ENCODE measurements at regions not wholly inside any gene's neighbourhood (a gene's known extent, or its start where the extent isn't known, plus 50 kb on each side); places are given as distances from the start of the nearest gene placed in this dataset.

DNA sequence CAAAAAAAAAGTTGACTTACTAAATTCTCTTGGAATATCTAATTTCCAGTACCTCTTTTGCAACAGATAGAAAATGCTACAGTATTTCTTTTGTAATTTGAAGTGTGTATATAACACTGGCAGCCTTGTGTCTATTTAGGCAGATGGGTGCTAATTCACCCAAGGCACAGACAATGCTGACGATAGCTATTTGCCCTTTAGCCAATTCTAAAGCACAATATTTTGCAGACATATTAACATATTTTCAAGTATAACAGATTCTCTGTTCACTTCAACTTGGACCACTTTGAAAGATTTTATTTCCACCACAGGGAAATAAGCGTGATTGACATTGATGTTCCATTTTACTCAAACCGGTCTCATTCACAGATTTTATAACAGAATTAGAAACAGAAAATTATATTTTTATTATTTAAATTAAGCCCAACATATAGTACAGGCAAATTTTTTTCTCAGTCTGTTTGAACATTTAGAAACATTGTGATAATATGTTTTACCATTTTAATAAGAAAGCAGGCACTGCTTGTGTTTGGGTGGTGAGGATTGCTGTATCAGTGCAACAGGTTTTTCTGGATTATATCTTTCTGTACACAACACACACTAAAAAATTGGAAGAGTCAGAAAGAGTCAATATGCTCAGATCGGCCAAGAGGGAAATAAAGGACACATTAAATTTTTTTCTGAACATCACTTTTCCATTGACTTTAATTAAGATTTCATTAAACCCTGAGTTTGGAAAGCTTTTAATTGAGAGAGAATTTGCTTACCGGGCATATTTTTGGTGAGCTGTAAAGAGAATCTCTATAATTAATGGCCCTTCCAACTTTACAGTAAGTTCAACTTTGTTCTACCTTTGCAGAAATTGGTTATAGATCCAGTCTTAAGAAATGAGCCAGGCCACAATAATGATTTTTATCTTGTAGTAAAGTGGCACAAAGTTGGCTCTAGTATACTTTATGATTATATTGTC lies 327.3 kb upstream of the NR2F2 start:
- TF ChIP-seq, protein P1, sequence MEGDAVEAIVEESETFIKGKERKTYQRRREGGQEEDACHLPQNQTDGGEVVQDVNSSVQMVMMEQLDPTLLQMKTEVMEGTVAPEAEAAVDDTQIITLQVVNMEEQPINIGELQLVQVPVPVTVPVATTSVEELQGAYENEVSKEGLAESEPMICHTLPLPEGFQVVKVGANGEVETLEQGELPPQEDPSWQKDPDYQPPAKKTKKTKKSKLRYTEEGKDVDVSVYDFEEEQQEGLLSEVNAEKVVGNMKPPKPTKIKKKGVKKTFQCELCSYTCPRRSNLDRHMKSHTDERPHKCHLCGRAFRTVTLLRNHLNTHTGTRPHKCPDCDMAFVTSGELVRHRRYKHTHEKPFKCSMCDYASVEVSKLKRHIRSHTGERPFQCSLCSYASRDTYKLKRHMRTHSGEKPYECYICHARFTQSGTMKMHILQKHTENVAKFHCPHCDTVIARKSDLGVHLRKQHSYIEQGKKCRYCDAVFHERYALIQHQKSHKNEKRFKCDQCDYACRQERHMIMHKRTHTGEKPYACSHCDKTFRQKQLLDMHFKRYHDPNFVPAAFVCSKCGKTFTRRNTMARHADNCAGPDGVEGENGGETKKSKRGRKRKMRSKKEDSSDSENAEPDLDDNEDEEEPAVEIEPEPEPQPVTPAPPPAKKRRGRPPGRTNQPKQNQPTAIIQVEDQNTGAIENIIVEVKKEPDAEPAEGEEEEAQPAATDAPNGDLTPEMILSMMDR (IDR thresholded peaks at IDR 0.05; ENCODE audit: low read depth, low read length, poor library complexity, severe bottlenecking): no peak
- TF ChIP-seq EZH2phosphoT487 (IDR thresholded peaks at IDR 0.05; ENCODE audit: borderline replicate concordance, low read length): no peak

All from DOHH2 (cell line).